ENCODE measurements at regions not wholly inside any gene's neighbourhood (a gene's known extent, or its start where the extent isn't known, plus 50 kb on each side); places are given as distances from the start of the nearest gene placed in this dataset.
"Not testable (repeated sequence)": the region's sequence is repeated elsewhere in the genome, so short reads cannot be mapped to it uniquely, and the experiment has no call there.

GRCh38 chr12:38156497-38157245, 159.9 kb upstream of the ALG10B start:
- intact Hi-C loops (cut with DNase I) = no loop called here
- no peak for ATAC-seq
- no peak for DNase-seq

- intact Hi-C loops (cut with DNase I) = no loop called here
- ATAC-seq = no peak
- DNase-seq = no peak
Observed at GRCh38 chr12:38157274-38157932, 159.2 kb upstream of the ALG10B start.

GRCh38 chr12:38157933-38158401, 158.6 kb upstream of the ALG10B start:
- intact Hi-C loops (cut with DNase I) = no loop called here
- ATAC-seq (no peak), DNase-seq (no peak)

GRCh38 chr12:38158428-38159091, 158.0 kb upstream of the ALG10B start:
- intact Hi-C loops (cut with DNase I) = no loop called here
- DNase-seq = no peak
- ATAC-seq = no peak

- no peak for DNase-seq
- intact Hi-C loops (cut with DNase I) = no loop called here
- no peak for ATAC-seq
Observed at GRCh38 chr12:38159092-38159551, 157.5 kb upstream of the ALG10B start.

- ATAC-seq (no peak), DNase-seq (no peak)
- intact Hi-C loops (cut with DNase I) = no loop called here
Observed at GRCh38 chr12:38159591-38160317, 156.8 kb upstream of the ALG10B start.

GRCh38 chr12:38160318-38161122, 156.1 kb upstream of the ALG10B start:
- no peak for ATAC-seq
- DNase-seq = no peak
- intact Hi-C loops (cut with DNase I) = no loop called here

- intact Hi-C loops (cut with DNase I) = no loop called here
- ATAC-seq (no peak), DNase-seq (no peak)
Observed at GRCh38 chr12:38161123-38162000, 155.2 kb upstream of the ALG10B start.

- intact Hi-C loops (cut with DNase I) = no loop called here
- DNase-seq (no peak), ATAC-seq (no peak)
Observed at GRCh38 chr12:38162013-38162412, 154.6 kb upstream of the ALG10B start.

- intact Hi-C loops (cut with DNase I) = no loop called here
- ATAC-seq (no peak), DNase-seq (no peak)
Observed at GRCh38 chr12:38162708-38163441, 153.7 kb upstream of the ALG10B start.

- no peak for DNase-seq
- intact Hi-C loops (cut with DNase I) = no loop called here
- no peak for ATAC-seq
Observed at GRCh38 chr12:38163442-38163801, 153.2 kb upstream of the ALG10B start.

GRCh38 chr12:38166225-38166624, 150.3 kb upstream of the ALG10B start:
- ATAC-seq (no peak), DNase-seq (no peak)
- intact Hi-C loops (cut with DNase I) = no loop called here

- DNase-seq = no peak
- intact Hi-C loops (cut with DNase I) = no loop called here
- no peak for ATAC-seq
Observed at GRCh38 chr12:38175538-38175937, 141.0 kb upstream of the ALG10B start.

GRCh38 chr12:38183617-38184016, 133.0 kb upstream of the ALG10B start:
- ATAC-seq; intact Hi-C loops (cut with DNase I); DNase-seq: not testable (repeated sequence)

- ATAC-seq; DNase-seq; intact Hi-C loops (cut with DNase I): not testable (repeated sequence)
Observed at GRCh38 chr12:38197286-38197685, 119.3 kb upstream of the ALG10B start.

GRCh38 chr12:38201461-38202276, 114.9 kb upstream of the ALG10B start:
- ATAC-seq (no peak), DNase-seq (no peak)
- intact Hi-C loops (cut with DNase I) = no loop called here
